Adrenal gland (tissue), 5 donors: ENCODE measurements at regions not wholly inside any gene's neighbourhood (a gene's known extent, or its start where the extent isn't known, plus 50 kb on each side); places are given as distances from the start of the nearest gene placed in this dataset.

Experiments
- POLR2A ChIP-seq, 2 donors: fragments of 450-650 bp; IDR thresholded peaks; one replicate each; pipeline ENCODE4 v1.6.1; 2017; ENCODE audit warnings: antibody characterized with exemption in 2 of 2, mild to moderate bottlenecking in 2 of 2, moderate library complexity in 1 of 2
- TF ChIP-seq, protein P1 (sequence below), 6 experiments: fragments of 450-650 bp in 4 of 6; fragments of 200-600 bp in 2 of 6; sonication (generic) in 1 of 6; IDR thresholded peaks; 1 replicate in 5 of 6; 2 replicates in 1 of 6; pipeline versions ENCODE4 v1.5.1 to v1.8.0; 2016 to 2021; ENCODE audit warnings: antibody characterized with exemption in 6 of 6, mild to moderate bottlenecking in 2 of 6, moderate library complexity in 1 of 6
- donor health status: DM: no; HTN: no; CAD: no.

DNA sequence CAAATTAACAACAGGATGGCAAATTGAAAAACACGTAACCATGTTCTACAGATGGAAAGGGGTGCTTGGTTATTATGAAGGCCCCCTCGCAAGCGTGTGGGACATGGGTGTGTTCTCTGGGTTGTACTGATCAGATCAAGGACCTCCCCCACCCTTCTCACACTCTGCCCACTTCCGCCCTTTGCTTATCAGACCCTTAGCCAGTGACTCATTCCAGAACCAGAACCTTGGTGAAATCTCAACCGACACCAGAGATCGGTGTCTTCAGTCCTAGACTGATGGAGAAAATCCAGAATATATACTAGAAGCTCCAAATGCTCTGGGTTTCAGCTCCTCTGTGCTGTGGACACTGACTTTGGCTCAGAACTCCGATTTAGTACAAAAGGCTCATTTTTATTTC lies 64.9 kb downstream of the PTTG1 start:
- TF ChIP-seq, protein P1, sequence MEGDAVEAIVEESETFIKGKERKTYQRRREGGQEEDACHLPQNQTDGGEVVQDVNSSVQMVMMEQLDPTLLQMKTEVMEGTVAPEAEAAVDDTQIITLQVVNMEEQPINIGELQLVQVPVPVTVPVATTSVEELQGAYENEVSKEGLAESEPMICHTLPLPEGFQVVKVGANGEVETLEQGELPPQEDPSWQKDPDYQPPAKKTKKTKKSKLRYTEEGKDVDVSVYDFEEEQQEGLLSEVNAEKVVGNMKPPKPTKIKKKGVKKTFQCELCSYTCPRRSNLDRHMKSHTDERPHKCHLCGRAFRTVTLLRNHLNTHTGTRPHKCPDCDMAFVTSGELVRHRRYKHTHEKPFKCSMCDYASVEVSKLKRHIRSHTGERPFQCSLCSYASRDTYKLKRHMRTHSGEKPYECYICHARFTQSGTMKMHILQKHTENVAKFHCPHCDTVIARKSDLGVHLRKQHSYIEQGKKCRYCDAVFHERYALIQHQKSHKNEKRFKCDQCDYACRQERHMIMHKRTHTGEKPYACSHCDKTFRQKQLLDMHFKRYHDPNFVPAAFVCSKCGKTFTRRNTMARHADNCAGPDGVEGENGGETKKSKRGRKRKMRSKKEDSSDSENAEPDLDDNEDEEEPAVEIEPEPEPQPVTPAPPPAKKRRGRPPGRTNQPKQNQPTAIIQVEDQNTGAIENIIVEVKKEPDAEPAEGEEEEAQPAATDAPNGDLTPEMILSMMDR (IDR thresholded peaks at IDR 0.05): no peak
- no peak for TF ChIP-seq POLR2A (IDR thresholded peaks at IDR 0.05)
